RWPE2 (cell line): ENCODE measurements at regions not wholly inside any gene's neighbourhood (a gene's known extent, or its start where the extent isn't known, plus 50 kb on each side); places are given as distances from the start of the nearest gene placed in this dataset.

Experiments used
- ATAC-seq: fragments of 200-7000 bp; cut with Tn5 transposase; 3 replicates; pipeline ENCODE4 v1.9.1; 2021; ENCODE audit warnings: low read depth
- DNase-seq: peaks from one replicate; pipeline ENCODE4 v3.0.0-alpha.2; 2020; ENCODE audit warnings: low spot score
- H3K27ac ChIP-seq: fragments of 450-650 bp; 2 replicates; pipeline ENCODE4 v1.5.1; 2017; ENCODE audit warnings: mild to moderate bottlenecking; ENCODE audit not compliant: poor library complexity, severe bottlenecking
- H3K27me3 ChIP-seq: fragments of 250-450 bp; sonication (Bioruptor Pico); 2 replicates; pipeline ENCODE4 v1.5.1; 2021; ENCODE audit warnings: mild to moderate bottlenecking, moderate library complexity; ENCODE audit not compliant: insufficient read depth, poor library complexity, severe bottlenecking
- H3K36me3 ChIP-seq: fragments of 250-450 bp; sonication (Bioruptor Pico); 2 replicates; pipeline ENCODE4 v1.5.1; 2020; ENCODE audit warnings: low read depth, mild to moderate bottlenecking, moderate library complexity
- H3K4me1 ChIP-seq: fragments of 250-450 bp; sonication (Bioruptor Pico); 2 replicates; pipeline ENCODE4 v1.5.1; 2021; ENCODE audit warnings: mild to moderate bottlenecking, moderate library complexity; ENCODE audit not compliant: insufficient read depth, poor library complexity, severe bottlenecking
- H3K4me3 ChIP-seq: fragments of 250-450 bp; sonication (Bioruptor Pico); 2 replicates; pipeline ENCODE4 v1.5.1; 2021; ENCODE audit warnings: mild to moderate bottlenecking, moderate library complexity; ENCODE audit not compliant: severe bottlenecking
- H3K9me3 ChIP-seq: fragments of 250-450 bp; sonication (Bioruptor Pico); 2 replicates; pipeline ENCODE4 v1.5.1; 2021; ENCODE audit warnings: mild to moderate bottlenecking, moderate library complexity; ENCODE audit not compliant: severe bottlenecking
- TF ChIP-seq, protein P1 (sequence below): fragments of 450-650 bp; IDR thresholded peaks from one replicate; pipeline ENCODE4 v1.5.1; 2017; ENCODE audit warnings: mild to moderate bottlenecking, moderate library complexity; ENCODE audit not compliant: poor library complexity, severe bottlenecking

DNA sequence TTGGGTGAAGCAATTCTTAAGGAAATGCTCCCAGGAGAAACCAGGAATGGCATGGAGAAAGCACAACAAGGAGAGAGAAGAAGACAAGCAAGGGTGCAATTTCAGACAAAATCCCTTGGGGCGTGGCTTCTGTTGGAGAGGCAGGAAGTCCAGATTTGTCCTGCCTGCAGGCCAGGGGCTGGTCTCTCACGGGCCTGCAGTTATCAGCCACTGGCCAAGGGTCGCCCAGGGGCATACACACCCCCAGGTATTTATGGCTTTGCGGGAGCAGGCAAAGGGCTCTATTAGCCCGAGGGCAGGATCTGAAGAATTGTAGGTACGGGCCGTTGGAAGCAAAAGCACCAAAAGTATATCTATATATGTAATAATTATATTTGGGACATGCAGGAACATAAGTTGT is 87.7 kb downstream of the IYD start:
- ATAC-seq = no peak

DNA sequence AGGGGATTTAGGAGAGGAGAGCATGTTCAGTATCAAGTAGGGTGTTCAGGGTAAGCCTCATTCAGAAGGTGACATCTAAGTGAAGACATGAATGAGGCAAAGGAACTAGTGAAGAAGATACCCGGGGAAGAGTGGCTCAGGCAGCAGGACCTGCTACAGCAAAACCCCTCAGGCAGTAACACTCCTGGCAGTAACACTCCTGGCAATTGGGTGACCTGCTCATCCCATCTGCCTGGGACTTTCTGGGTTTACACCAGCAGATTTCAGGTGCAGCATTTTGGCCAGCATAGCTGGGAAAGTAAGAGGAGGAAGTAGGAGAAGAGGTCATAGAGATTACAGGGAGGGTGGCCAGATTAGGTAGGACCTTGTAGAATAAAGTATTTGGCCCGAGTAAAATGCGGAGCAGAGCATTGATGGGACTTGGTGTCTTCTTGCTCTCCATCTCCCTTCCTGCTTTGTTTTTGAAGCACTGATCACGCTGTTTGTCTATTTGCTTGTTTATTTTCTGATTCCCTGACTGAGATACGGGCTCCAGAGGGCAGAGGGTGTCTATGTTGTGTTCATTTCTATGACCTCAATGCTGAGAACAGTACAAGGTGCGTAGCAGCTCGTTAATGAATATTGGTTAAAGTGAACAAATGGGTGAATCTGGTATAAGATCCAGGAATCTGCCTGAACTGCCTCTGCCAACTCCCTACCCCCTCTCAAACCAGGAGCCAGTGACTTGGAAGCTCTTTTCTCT is 88.3 kb downstream of the IYD start:
- Histone ChIP-seq H3K36me3 (no peaks in the 10 kb centered on the region), H3K9me3 (no peaks in the 10 kb centered on the region), H3K4me3 (no peak overlapping the region), H3K27ac (no peak overlapping the region), H3K27me3 (no peaks in the 10 kb centered on the region), H3K4me1 (no peaks in the 10 kb centered on the region)
- DNase-seq (no peak), ATAC-seq (no peak)
- TF ChIP-seq, protein P1, sequence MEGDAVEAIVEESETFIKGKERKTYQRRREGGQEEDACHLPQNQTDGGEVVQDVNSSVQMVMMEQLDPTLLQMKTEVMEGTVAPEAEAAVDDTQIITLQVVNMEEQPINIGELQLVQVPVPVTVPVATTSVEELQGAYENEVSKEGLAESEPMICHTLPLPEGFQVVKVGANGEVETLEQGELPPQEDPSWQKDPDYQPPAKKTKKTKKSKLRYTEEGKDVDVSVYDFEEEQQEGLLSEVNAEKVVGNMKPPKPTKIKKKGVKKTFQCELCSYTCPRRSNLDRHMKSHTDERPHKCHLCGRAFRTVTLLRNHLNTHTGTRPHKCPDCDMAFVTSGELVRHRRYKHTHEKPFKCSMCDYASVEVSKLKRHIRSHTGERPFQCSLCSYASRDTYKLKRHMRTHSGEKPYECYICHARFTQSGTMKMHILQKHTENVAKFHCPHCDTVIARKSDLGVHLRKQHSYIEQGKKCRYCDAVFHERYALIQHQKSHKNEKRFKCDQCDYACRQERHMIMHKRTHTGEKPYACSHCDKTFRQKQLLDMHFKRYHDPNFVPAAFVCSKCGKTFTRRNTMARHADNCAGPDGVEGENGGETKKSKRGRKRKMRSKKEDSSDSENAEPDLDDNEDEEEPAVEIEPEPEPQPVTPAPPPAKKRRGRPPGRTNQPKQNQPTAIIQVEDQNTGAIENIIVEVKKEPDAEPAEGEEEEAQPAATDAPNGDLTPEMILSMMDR = no peak

More for the DNA sequence above, 87.7 kb downstream of the IYD start:
- TF ChIP-seq, protein P1 = no peak
- Histone ChIP-seq H3K36me3 (no peaks in the 10 kb centered on the region), H3K27me3 (no peaks in the 10 kb centered on the region), H3K4me1 (no peaks in the 10 kb centered on the region), H3K27ac (no peak overlapping the region), H3K9me3 (no peaks in the 10 kb centered on the region), H3K4me3 (no peak overlapping the region)
- DNase-seq = no peak

DNA sequence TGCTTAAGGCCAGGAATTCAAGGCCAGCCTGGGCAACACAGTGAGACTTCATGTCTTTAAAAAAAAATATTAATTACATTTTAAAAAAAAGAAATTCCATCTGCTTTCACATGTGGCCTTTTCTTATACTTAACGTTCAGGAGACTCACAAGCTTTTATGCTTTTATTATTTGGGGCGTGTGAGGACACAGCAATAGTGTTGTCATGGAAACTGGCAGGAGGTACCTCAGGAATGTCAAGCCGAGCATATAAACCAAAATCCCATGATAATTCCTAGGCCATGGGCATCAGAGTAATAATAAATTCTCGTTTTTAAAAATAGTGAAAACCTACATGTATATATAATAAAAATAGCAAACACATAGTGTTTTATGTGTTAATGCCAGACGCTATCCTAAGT is 89.8 kb downstream of the IYD start:
- Histone ChIP-seq H3K27ac (no peak overlapping the region), H3K36me3 (no peaks in the 10 kb centered on the region), H3K4me3 (no peak overlapping the region), H3K27me3 (no peaks in the 10 kb centered on the region), H3K4me1 (no peaks in the 10 kb centered on the region), H3K9me3 (no peaks in the 10 kb centered on the region)
- no peak for ATAC-seq
- TF ChIP-seq, protein P1 = no peak
- DNase-seq = no peak

DNA sequence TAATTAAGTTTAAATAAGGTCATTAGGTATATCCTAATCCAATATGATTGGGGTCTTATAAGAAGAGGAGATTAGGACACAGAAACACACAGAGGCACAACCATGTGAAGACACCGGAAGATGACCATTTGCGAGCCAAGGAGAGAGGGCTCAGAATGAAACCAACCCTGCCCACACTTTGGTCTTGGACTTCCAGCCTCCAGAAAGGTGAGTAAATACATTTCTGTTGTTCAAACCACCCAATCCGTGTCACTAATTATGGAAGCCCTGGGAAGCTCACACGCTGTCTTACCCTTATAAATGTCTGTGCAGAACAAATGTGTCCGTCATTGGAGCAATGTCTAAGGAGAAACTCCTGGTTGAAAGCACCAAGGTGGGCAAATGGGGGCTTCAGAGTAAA is 95.0 kb downstream of the IYD start:
- Histone ChIP-seq H3K27ac (no peak overlapping the region), H3K4me3 (no peak overlapping the region), H3K4me1 (peaks cover 15% of the 10 kb centered on the region), H3K36me3 (no peaks in the 10 kb centered on the region), H3K9me3 (no peaks in the 10 kb centered on the region), H3K27me3 (no peaks in the 10 kb centered on the region)
- TF ChIP-seq, protein P1 = no peak
- ATAC-seq = no peak
- no peak for DNase-seq

DNA sequence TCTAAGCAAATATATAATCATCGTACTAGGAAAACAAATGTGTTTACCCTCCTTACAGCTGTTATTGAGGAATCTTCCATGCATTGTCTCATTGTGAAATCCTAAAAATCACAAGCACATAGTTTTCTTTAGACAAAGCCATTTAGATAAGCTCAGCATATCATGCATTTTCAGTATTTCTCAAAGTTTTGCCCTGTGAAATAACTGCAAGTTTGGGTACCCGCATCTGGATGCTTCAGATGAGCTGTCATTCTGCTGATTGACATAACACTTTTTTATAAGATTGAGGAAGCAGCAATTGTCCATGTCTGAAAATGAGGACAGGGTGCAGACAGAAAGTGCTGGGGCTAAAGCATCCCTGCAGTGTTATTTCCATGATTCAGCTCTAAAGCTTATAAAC is 96.2 kb downstream of the IYD start:
- TF ChIP-seq, protein P1 = no peak
- Histone ChIP-seq H3K27ac (no peak overlapping the region), H3K36me3 (no peaks in the 10 kb centered on the region), H3K27me3 (no peaks in the 10 kb centered on the region), H3K9me3 (no peaks in the 10 kb centered on the region), H3K4me3 (no peak overlapping the region), H3K4me1 (peaks cover 15% of the 10 kb centered on the region)
- ATAC-seq (no peak), DNase-seq (no peak)
